ENCODE measurements at regions not wholly inside any gene's neighbourhood (a gene's known extent, or its start where the extent isn't known, plus 50 kb on each side); places are given as distances from the start of the nearest gene placed in this dataset.

GRCh38 chr3:137471558-137472204, 292.4 kb upstream of the SOX14 start:
- ATAC-seq (no peak), DNase-seq (ENCODE audit: low read depth in 1 of 2, low spot score in 1 of 2) (no peak), FAIRE-seq (no peak)
- ChIA-PET CTCF (no interaction called here), POLR2A (no interaction called here)
- Histone ChIP-seq H3K4me3 (no peak overlapping the region), H3K9me3 (no peaks in the 10 kb centered on the region), H3K4me1 (no peaks in the 10 kb centered on the region), H3K27ac (no peak overlapping the region), H3K4me2 (no peak overlapping the region)
- TF ChIP-seq RCOR1 (IDR thresholded peaks at IDR 0.05; ENCODE audit: low read depth, low read length) (no peak), BCL3 (IDR thresholded peaks at IDR 0.05) (no peak), ZNF302 (CRISPR knock-in tag; IDR thresholded peaks at IDR 0.05) (no peak), EHF (CRISPR knock-in tag; IDR thresholded peaks at IDR 0.05) (no peak), JUNB (IDR thresholded peaks at IDR 0.05) (no peak), POLR2A (IDR thresholded peaks at IDR 0.05; ENCODE audit: low read length) (no peak), FOXS1 (CRISPR knock-in tag; IDR thresholded peaks at IDR 0.05) (no peak), EP300 (IDR thresholded peaks at IDR 0.05) (no peak), ZFP36 (IDR thresholded peaks at IDR 0.05; ENCODE audit: borderline replicate concordance, partially characterized antibody) (no peak), KDM5A (IDR thresholded peaks at IDR 0.05) (no peak), CHD2 (IDR thresholded peaks at IDR 0.05; ENCODE audit: low read length, partially characterized antibody) (no peak), SREBF2 (IDR thresholded peaks at IDR 0.05) (no peak)
- TF ChIP-seq, protein P1, sequence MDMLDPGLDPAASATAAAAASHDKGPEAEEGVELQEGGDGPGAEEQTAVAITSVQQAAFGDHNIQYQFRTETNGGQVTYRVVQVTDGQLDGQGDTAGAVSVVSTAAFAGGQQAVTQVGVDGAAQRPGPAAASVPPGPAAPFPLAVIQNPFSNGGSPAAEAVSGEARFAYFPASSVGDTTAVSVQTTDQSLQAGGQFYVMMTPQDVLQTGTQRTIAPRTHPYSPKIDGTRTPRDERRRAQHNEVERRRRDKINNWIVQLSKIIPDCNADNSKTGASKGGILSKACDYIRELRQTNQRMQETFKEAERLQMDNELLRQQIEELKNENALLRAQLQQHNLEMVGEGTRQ (IDR thresholded peaks at IDR 0.05) = no peak
- 9% methylated on average over 5 of the region's 5 CpGs for WGBS (ENCODE audit: missing lambda C conversion rate)

DNA sequence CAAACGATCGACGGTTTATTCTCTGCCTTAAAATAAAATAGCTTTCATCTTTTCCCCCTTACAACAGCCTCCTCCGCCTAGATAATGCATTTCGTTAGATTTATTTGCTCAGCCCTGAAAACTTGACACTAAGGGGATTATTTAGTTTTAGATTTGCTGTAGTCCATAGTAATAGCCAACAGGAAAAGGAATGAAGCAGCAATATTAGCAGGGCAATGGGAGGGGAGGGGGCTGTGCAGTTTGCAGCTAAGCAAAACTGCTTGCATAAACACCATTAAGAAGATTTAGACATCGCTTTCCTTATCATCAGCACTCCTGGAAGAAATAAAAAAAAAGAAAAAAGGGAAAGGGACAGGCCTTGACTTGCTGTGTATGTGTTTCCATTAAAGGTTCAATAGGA, 286.5 kb upstream of the SOX14 start:
- no peak overlapping the region for H3K4me3 ChIP-seq
- TF ChIP-seq RAD21 (conservative IDR thresholded peaks at IDR 0.05 in 1 of 2, IDR thresholded peaks at IDR 0.05 in 1 of 2) = no peak
- no peak for TF ChIP-seq CBX8 (IDR thresholded peaks at IDR 0.05)
- TF ChIP-seq NPAS2 (CRISPR knock-in tag; IDR thresholded peaks at IDR 0.05; ENCODE audit: borderline replicate concordance) = no peak
- no peak for TF ChIP-seq EHF (CRISPR knock-in tag; IDR thresholded peaks at IDR 0.05)
- TF ChIP-seq POLR2AphosphoS2 (conservative IDR thresholded peaks at IDR 0.05; ENCODE audit: low read length) = no peak
- no peak overlapping the region for H3K4me2 ChIP-seq
- WGBS (ENCODE audit: missing lambda C conversion rate) = 11% methylated on average over 6 of the region's 6 CpGs
- POLR2A ChIA-PET = no interaction called here
- CTCF ChIA-PET = no interaction called here
- H3K4me1 ChIP-seq = no peaks in the 10 kb centered on the region
- no peak for FAIRE-seq
- no peak for ATAC-seq
- no peak for DNase-seq (ENCODE audit: low read depth in 1 of 2, low spot score in 1 of 2)
- no peak overlapping the region for H3K27ac ChIP-seq
- no peaks in the 10 kb centered on the region for H3K9me3 ChIP-seq

DNA sequence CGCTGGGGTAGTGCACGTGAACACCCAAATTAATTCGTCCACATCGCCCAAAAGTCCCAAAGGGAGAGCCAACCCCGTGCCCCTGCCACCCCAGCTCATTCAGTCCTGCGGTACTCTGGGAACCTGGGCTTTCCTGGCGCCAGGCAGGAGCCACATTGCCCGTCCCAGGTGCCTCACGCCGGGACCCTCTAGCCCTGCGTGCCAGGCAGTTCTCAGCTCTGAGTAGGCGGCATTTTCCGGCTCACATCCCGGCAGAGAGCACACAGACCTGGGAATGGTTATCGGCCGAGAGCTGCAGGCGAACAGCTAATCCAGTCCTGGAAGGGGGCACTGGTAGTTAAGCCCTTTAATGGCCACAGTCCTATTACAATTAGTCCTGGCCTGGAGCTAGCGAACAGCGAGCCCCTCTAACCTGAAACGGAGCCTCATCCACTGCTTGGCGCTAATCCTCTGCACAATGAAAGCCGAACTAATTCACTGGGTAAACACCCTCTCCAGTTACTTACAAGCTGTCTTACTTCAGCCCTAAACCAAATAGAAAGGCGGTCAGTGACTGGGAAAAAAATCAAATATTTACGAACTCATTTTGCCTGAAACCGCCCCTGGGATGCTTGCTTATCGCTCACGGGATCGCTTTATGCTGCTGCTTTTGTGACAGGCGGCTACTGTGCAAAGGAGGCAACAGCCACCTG, 254.6 kb upstream of the SOX14 start:
- H3K4me3 ChIP-seq = no peak overlapping the region
- TF ChIP-seq RFX5 (IDR thresholded peaks at IDR 0.05) (no peak), SREBF2 (IDR thresholded peaks at IDR 0.05) (no peak), POLR2A (IDR thresholded peaks at IDR 0.05; ENCODE audit: low read length) (no peak), EHF (CRISPR knock-in tag; IDR thresholded peaks at IDR 0.05) (no peak), NPAS2 (CRISPR knock-in tag; IDR thresholded peaks at IDR 0.05; ENCODE audit: borderline replicate concordance) (no peak), HOXB5 (CRISPR knock-in tag; IDR thresholded peaks at IDR 0.05) (no peak), GATA3 (IDR thresholded peaks at IDR 0.05; ENCODE audit: borderline replicate concordance) (no peak), BCL3 (IDR thresholded peaks at IDR 0.05) (no peak), PHF8 (IDR thresholded peaks at IDR 0.05; ENCODE audit: borderline replicate concordance, low read depth) (no peak), HEYL (CRISPR knock-in tag; IDR thresholded peaks at IDR 0.05) (no peak), E2F6 (IDR thresholded peaks at IDR 0.05; ENCODE audit: borderline replicate concordance, low read depth) (no peak), RARB (CRISPR knock-in tag; IDR thresholded peaks at IDR 0.05) (no peak), MAZ (IDR thresholded peaks at IDR 0.05; ENCODE audit: borderline replicate concordance, low read depth, low read length) (no peak), SMC3 (IDR thresholded peaks at IDR 0.05) (no peak), FOSB (CRISPR knock-in tag; IDR thresholded peaks at IDR 0.05) (no peak), RAD21 (conservative IDR thresholded peaks at IDR 0.05 in 1 of 2, IDR thresholded peaks at IDR 0.05 in 1 of 2) (no peak)
- TF ChIP-seq, protein P2, sequence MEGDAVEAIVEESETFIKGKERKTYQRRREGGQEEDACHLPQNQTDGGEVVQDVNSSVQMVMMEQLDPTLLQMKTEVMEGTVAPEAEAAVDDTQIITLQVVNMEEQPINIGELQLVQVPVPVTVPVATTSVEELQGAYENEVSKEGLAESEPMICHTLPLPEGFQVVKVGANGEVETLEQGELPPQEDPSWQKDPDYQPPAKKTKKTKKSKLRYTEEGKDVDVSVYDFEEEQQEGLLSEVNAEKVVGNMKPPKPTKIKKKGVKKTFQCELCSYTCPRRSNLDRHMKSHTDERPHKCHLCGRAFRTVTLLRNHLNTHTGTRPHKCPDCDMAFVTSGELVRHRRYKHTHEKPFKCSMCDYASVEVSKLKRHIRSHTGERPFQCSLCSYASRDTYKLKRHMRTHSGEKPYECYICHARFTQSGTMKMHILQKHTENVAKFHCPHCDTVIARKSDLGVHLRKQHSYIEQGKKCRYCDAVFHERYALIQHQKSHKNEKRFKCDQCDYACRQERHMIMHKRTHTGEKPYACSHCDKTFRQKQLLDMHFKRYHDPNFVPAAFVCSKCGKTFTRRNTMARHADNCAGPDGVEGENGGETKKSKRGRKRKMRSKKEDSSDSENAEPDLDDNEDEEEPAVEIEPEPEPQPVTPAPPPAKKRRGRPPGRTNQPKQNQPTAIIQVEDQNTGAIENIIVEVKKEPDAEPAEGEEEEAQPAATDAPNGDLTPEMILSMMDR (IDR thresholded peaks at IDR 0.05) = no peak

More for the DNA sequence above, 254.6 kb upstream of the SOX14 start:
- H3K9me3 ChIP-seq = no peaks in the 10 kb centered on the region
- WGBS (ENCODE audit: missing lambda C conversion rate) = 12% methylated on average over 22 of the region's 29 CpGs
- CTCF ChIA-PET = no interaction called here
- ATAC-seq (no peak), FAIRE-seq (no peak), DNase-seq (ENCODE audit: low read depth in 1 of 2, low spot score in 1 of 2) (no peak)
- H3K27ac ChIP-seq = no peak overlapping the region
- POLR2A ChIA-PET = no interaction called here
- no peak overlapping the region for H3K4me2 ChIP-seq
- H3K4me1 ChIP-seq = no peaks in the 10 kb centered on the region

Data from A549 (cell line).